K562 (cell line): ENCODE measurements at regions not wholly inside any gene's neighbourhood (a gene's known extent, or its start where the extent isn't known, plus 50 kb on each side); places are given as distances from the start of the nearest gene placed in this dataset.

ENCODE experiments used
- ATAC-seq: fragments of 200-7000 bp; cut with Tn5 transposase; 3 replicates; pipeline ENCODE4 v1.9.1; 2020; ENCODE audit warnings: moderate library complexity
- BruUV-seq: library from RNA; stranded (reverse); fragments of 400-500 nt; replicated peaks from 2 replicates; lab custom pipeline; 2021; lab: Mats Ljungman, UMichigan
- CTCF ChIA-PET: fragments of 300-600 bp; formaldehyde crosslinking; extraction: SDS; loops from one replicate; lab custom pipeline; 2021; ENCODE audit warnings: low intra/inter-chr PET ratio; lab: Yijun Ruan, JAX
- POLR2A ChIA-PET: fragments of 300-600, 350-650 bp; sonication (Branson Sonifier 250); formaldehyde crosslinking; extraction: SDS; loops from one replicate; lab custom pipeline; 2021; ENCODE audit warnings: antibody characterized with exemption, inconsistent platforms; lab: Yijun Ruan, JAX
- DNase-seq, 4 experiments: peaks; one replicate each; pipeline versions ENCODE4 v3.0.0 to v3.0.0-alpha.2; 2011 to 2018; ENCODE audit warnings: low spot score in 3 of 4, mixed read lengths in 3 of 4; ENCODE audit errors: extremely low read depth in 1 of 4
- FAIRE-seq: peaks from 2 replicates; lab custom pipeline; 2011; peaks lifted over from hg19 to GRCh38; lab: Jason Lieb, UNC
- H2AFZ ChIP-seq: 2 replicates; pipeline ENCODE4 v1.6.0; 2011; ENCODE audit warnings: low read depth, low read length, control low read depth, inconsistent platforms
- H3K27ac ChIP-seq: fragments of 200-600 bp; 3 replicates; pipeline ENCODE4 v1.8.0; 2011; ENCODE audit warnings: low read depth, mild to moderate bottlenecking, control low read depth, inconsistent platforms, low read length, moderate library complexity, mixed read lengths; ENCODE audit errors: extremely low read depth
- H3K27me3 ChIP-seq, 2 experiments: fragments of 300-600 bp in 1 of 2; 2 replicates in 1 of 2; 3 replicates in 1 of 2; pipeline versions ENCODE4 v1.6.0 to v1.8.0; 2011; ENCODE audit warnings: inconsistent platforms in 2 of 2, low read length in 2 of 2, mild to moderate bottlenecking in 1 of 2, mixed read lengths in 1 of 2, moderate library complexity in 1 of 2; ENCODE audit not compliant: control insufficient read depth in 2 of 2, insufficient read depth in 2 of 2
- H3K36me3 ChIP-seq: fragments of 300-600 bp; 3 replicates; pipeline ENCODE4 v1.8.0; 2011; ENCODE audit warnings: mild to moderate bottlenecking, low read length, inconsistent platforms; ENCODE audit not compliant: control insufficient read depth, insufficient read depth
- H3K4me1 ChIP-seq, 2 experiments: fragments of 200-600 bp in 1 of 2; replicated peaks in 1 of 2; 2 replicates in 1 of 2; 3 replicates in 1 of 2; pipeline versions ENCODE4 v1.5.1 to v1.8.0; 2011; ENCODE audit warnings: inconsistent platforms in 2 of 2, low read length in 2 of 2, mild to moderate bottlenecking in 1 of 2, mixed read lengths in 1 of 2, moderate library complexity in 1 of 2; ENCODE audit not compliant: control insufficient read depth in 2 of 2, insufficient read depth in 2 of 2
- H3K4me2 ChIP-seq: 2 replicates; pipeline ENCODE4 v1.6.1; 2011; ENCODE audit warnings: low read length, control low read depth, inconsistent platforms, mixed read lengths; ENCODE audit not compliant: insufficient read depth
- H3K4me3 ChIP-seq: fragments of 200-600 bp; sonication (generic), shearing (Covaris generic); 2 replicates; pipeline ENCODE4 v1.5.1; 2016; ENCODE audit warnings: control low read depth, inconsistent platforms
- H3K79me2 ChIP-seq: fragments of 200-600 bp; 3 replicates; pipeline ENCODE4 v1.8.0; 2011; ENCODE audit warnings: low read length, inconsistent platforms; ENCODE audit not compliant: control insufficient read depth, insufficient read depth
- H3K9ac ChIP-seq, 2 experiments: 2 replicates each; pipeline versions ENCODE4 v1.6.0 to v1.6.1; 2011; ENCODE audit warnings: low read depth in 2 of 2, low read length in 2 of 2, control low read depth in 1 of 2, inconsistent platforms in 1 of 2, mild to moderate bottlenecking in 1 of 2, mixed read lengths in 1 of 2; ENCODE audit not compliant: insufficient read depth in 1 of 2
- H3K9me1 ChIP-seq: one replicate; pipeline ENCODE4 v1.6.0; 2011; ENCODE audit warnings: inconsistent platforms, mild to moderate bottlenecking, low read length, moderate library complexity; ENCODE audit not compliant: control insufficient read depth, insufficient read depth
- H3K9me3 ChIP-seq: replicated peaks from 2 replicates; pipeline ENCODE4 v1.5.1; 2011; ENCODE audit warnings: low read depth, low read length, inconsistent platforms; ENCODE audit not compliant: control insufficient read depth, insufficient read depth
- H4K20me1 ChIP-seq: replicated peaks from 2 replicates; pipeline ENCODE4 v1.6.1; 2011; ENCODE audit warnings: low read length, inconsistent platforms, mixed read lengths; ENCODE audit not compliant: control insufficient read depth, insufficient read depth
- BRF2 ChIP-seq: IDR thresholded peaks from 3 replicates; pipeline ENCODE4 v1.6.1; 2011; ENCODE audit warnings: borderline replicate concordance, mild to moderate bottlenecking; ENCODE audit not compliant: insufficient read length, insufficient read depth
- DACH1 ChIP-seq: fragments of 450-650 bp; IDR thresholded peaks from 2 replicates; pipeline ENCODE4 v1.6.1; 2018; ENCODE audit not compliant: partially characterized antibody
- E2F3 ChIP-seq: fragments of 250-450 bp; sonication (Bioruptor Pico); IDR thresholded peaks from 2 replicates; pipeline ENCODE4 v1.4.0; 2020; ENCODE audit warnings: mild to moderate bottlenecking
- FOS ChIP-seq: IDR thresholded peaks from 3 replicates; pipeline ENCODE4 v1.6.1; 2011; ENCODE audit not compliant: insufficient read length; ENCODE audit errors: extremely low read depth
- HES1 ChIP-seq: fragments of 450-650 bp; IDR thresholded peaks from 2 replicates; pipeline ENCODE4 v1.6.1; 2016; ENCODE audit warnings: low read depth, mild to moderate bottlenecking, moderate library complexity
- MBD2 ChIP-seq: sonication (generic); IDR thresholded peaks from 2 replicates; pipeline ENCODE4 v1.6.1; 2016; ENCODE audit warnings: low read depth, borderline replicate concordance
- MCM2 ChIP-seq: fragments of 450-650 bp; IDR thresholded peaks from 2 replicates; pipeline ENCODE4 v1.6.1; 2017; ENCODE audit warnings: low read depth, mild to moderate bottlenecking
- NEUROD1 ChIP-seq: fragments of 150-350 bp; IDR thresholded peaks from 2 replicates; pipeline ENCODE4 v1.6.1; 2014; ENCODE audit warnings: borderline replicate concordance, low read length, low read depth; ENCODE audit not compliant: partially characterized antibody
- NR2C2 ChIP-seq, 2 experiments: fragments of 200-800 bp in 1 of 2; sonication (Bioruptor generic) in 1 of 2; sonication (generic) in 1 of 2; formaldehyde crosslinking in 1 of 2; IDR thresholded peaks; 2 replicates each; pipeline versions ENCODE4 v1.6.1 to v1.8.0; 2016 to 2022; ENCODE audit warnings: mild to moderate bottlenecking in 1 of 2, missing compliant biosample characterization in 1 of 2, missing genetic modification characterization in 1 of 2, missing genetic modification reagents in 1 of 2
- WGBS: fragments of 100-300 bp; shearing (Covaris generic); methylation state at CpG from one replicate; pipeline ENCODE4 v1.1.6; 2016; ENCODE audit warnings: low coverage, mixed read lengths; ENCODE audit not compliant: insufficient coverage; ENCODE audit errors: missing lambda C conversion rate; 5-methylcytosine and 5-hydroxymethylcytosine counted together
- in situ Hi-C: fragments of 300-500 bp; cut with MboI; formaldehyde crosslinking; loops from 4 replicates; pipeline ENCODE4 v1.15.0; 2018; ENCODE audit warnings: inconsistent platforms, mixed read lengths
- intact Hi-C: fragments of 100-400 bp; cut with micrococcal nuclease; formaldehyde crosslinking; loops from 2 replicates; pipeline ENCODE4 v1.14.2; 2022

GRCh38 chr9:104448036-104448435, 56.0 kb upstream of the OR13F1 start:
- no peak overlapping the region for H2AFZ ChIP-seq
- no peak overlapping the region for H3K9ac ChIP-seq
- ChIA-PET CTCF (no interaction called here), POLR2A (no interaction called here)
- no peak overlapping the region for H3K4me3 ChIP-seq
- H3K9me3 ChIP-seq: no peaks in the 10 kb centered on the region; the same call in none of the 2 replicates
- intact Hi-C loops (no loop called here), in situ Hi-C loops (no loop called here)
- no peaks in the 10 kb centered on the region for H3K79me2 ChIP-seq
- BruUV-seq: no TSS peak
- FAIRE-seq (no peak), ATAC-seq (no peak), DNase-seq (no peak)
- no peaks in the 10 kb centered on the region for H3K36me3 ChIP-seq
- H3K9me1 ChIP-seq: no peaks in the 10 kb centered on the region
- no peak overlapping the region for H3K27ac ChIP-seq
- no peak for TF ChIP-seq NEUROD1
- TF ChIP-seq NR2C2 (CRISPR knock-in tag; IDR thresholded peaks at IDR 0.05): no peak
- no peak for TF ChIP-seq NR2C2 (tag; IDR thresholded peaks at IDR 0.05)
- no peak for TF ChIP-seq BRF2
- TF ChIP-seq DACH1: no peak
- TF ChIP-seq MBD2: no peak
- no peak for TF ChIP-seq E2F3 (CRISPR knock-in tag)
- no peak for TF ChIP-seq HES1
- TF ChIP-seq MCM2: no peak
- no peak for TF ChIP-seq FOS
- H4K20me1 ChIP-seq: no peaks in the 10 kb centered on the region
- H3K4me2 ChIP-seq: no peak overlapping the region
- no peaks in the 10 kb centered on the region for H3K27me3 ChIP-seq
- WGBS: 0% methylated on average over 5 of the region's 5 CpGs
- no peaks in the 10 kb centered on the region for H3K4me1 ChIP-seq
